HG03571 (cell line): ENCODE measurements at regions not wholly inside any gene's neighbourhood (a gene's known extent, or its start where the extent isn't known, plus 50 kb on each side); places are given as distances from the start of the nearest gene placed in this dataset.
"Not testable (repeated sequence)": the region's sequence is repeated elsewhere in the genome, so short reads cannot be mapped to it uniquely, and the experiment has no call there.

Source experiments
- ATAC-seq: cut with Tn5 transposase; IDR thresholded peaks from one replicate; pipeline ENCODE4 v1.9.1; 2021; ENCODE audit not compliant: unreplicated experiment

DNA sequence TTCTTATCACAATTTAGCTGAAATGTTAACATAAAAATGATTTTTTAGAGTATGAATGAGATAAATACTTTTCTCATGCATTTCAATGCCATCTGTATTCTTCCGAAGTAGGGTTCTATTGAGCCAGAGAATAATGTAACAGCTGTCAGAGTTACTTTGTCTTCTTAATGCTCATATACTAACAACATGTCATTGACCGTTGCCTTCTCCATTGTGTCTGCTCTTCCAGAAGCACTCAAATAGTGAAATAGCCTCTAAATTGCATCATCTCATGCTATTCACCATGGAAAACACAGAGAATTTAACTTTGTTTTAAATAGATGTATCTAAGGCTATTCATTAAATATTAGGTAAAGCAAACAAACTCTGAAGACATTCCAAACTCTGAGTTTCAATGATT lies 1875.9 kb upstream of the CDH9 start:
- no peak for ATAC-seq

GRCh38 chr5:28903643-28904042 lies 1865.3 kb upstream of the CDH9 start:
- ATAC-seq: no peak

GRCh38 chr5:28896949-28897348 lies 1858.6 kb upstream of the CDH9 start:
- no peak for ATAC-seq

DNA sequence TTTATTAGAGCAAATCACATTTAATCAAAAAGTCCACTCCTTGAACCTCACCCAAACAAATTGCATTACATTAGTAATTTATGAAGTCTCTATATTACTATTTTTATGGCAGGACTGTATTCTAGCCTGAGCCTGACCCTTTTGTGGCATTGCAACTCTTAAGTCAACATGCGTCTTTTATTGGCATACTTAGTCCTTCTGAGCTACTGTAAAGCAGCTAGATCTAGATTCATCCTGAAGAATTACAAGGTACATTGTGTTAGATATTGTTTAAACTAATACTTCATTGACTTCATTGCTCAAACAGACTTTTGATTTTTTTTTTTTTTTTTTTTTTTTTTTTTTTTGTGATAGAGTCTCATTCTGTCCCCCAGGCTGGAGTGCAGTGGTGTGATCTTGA lies 1842.5 kb upstream of the CDH9 start:
- no peak for ATAC-seq

DNA sequence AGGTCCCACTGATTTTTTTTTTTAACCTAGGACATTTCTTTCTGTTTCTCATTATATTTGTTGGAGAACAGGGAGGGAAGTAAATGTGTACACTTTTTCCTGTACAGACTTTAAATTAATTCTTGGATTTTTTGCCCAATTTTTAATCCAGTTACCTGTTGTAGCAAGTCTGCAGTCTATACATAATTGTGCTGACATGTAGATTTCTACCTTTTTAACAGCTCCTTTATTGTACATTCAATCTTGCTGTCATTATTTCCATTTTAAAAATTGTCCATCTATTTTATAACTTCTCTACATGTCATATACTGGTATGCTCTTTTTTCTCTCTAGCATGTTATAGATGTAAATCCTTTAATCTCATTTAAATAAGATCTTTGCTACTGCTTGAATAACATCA lies 1838.7 kb upstream of the CDH9 start:
- ATAC-seq: no peak

DNA sequence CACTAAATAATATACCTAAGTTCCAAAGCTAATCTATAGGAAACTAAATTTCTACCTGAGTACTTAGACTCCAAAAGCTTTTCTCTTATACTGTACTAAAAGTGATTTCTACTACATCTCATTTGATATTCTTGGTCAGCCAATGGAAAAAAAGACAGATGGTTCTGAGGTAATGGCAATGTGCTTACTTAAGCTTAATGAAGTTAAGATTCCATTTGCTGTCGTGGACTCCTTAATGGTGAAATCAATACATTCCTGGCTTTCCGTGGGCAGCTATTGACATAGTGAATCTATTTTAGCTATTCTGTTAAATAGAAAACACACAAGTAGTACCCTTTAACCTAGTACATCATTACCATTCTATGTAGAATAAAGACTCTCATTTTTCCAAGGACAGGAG lies 1825.6 kb upstream of the CDH9 start:
- no peak for ATAC-seq

- no peak for ATAC-seq
Observed at GRCh38 chr5:28862860-28863196, 1824.4 kb upstream of the CDH9 start.

DNA sequence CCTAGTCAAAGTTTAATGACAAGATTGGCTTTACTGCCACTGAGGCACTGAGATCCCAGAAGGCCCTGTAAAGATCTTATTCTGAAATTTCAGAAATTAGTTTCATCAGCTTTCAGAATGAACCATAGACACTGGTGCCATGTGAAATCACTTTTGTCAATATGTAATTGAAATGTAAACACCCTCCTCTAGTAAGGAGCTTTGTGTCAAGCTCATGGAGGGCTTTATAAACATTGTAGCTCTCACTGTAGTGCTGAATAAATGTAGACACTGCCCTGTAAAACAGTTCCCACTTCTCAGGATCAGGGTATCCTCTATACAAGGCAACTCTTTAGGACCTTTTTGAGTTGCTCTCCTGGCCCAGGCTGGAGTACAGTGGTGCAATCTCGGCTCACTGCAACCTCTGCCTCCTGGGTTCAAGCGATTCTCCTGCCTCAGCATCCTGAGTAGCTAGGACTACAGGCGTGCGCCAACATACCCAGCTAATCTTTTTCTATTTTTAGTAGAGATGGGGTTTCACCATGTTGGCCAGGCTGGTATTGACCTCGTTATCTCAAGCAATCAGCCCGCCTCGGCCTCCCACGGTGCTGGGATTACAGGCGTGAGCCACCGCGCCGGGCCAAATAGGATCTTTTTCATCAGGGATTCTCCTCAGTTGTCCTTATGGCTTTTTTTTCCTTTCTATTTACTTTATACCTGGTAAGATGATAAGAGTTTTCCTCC lies 1823.9 kb upstream of the CDH9 start:
- no peak for ATAC-seq

GRCh38 chr5:28855626-28856025 lies 1817.2 kb upstream of the CDH9 start:
- no peak for ATAC-seq

- no peak for ATAC-seq
Observed at GRCh38 chr5:28850320-28850921, 1812.0 kb upstream of the CDH9 start.

DNA sequence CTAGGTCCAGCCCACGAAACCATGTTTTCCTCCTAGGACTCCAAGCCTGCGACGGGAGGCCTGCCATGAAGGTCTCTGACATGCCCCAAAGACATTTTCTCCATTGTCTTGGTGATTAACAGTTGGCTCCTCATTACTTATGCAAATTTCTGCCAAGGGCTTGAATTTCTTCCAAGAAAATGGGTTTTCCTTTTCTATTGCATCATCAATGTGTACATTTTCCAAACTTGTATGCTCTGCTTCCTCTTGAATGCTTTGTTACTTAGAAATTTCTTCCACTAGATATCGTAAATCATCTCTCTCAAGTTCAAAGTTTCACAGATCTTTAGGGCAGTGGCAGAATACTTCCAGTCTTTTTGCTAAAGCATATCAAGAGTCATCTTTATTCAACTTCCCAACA lies 1792.7 kb upstream of the CDH9 start:
- ATAC-seq: no peak

DNA sequence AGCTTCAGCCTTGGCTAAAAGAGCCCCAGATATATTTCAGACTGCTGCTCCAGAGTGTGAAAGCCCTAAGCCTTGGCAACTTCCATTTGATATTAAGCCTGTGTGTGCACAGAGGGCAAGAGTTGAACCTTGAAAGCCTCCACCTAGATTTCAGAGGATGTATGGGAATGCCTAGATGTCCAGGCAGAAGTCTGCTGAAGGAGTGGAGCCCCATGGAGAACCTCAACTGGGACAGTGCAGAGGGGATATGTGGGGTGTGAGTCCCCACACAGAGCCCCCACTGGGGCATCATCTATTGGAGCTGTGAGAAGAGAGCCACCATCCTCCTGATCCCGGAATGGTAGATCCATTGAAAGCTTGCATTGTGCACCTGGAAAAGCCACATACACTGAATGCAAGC lies 1784.8 kb upstream of the CDH9 start:
- no peak for ATAC-seq

DNA sequence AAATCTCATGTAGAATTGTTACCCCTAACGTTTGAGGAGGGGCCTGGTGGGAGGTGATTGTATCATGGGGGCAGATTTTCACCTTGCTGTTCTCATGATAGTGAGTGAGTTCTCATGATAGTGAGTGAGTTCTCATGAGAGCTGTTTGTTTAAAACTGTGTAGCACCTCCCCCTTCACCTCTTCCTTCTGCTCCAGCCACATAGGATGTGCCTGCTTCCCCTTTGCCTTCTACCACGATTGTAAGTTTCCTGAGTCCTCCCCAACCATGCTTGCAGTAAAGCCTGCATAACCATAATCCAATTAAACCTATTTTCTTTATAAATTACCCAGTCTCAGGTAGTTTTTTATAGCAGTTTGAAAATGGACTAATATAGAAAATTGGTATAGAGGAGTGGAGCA lies 1783.7 kb upstream of the CDH9 start:
- no peak for ATAC-seq

DNA sequence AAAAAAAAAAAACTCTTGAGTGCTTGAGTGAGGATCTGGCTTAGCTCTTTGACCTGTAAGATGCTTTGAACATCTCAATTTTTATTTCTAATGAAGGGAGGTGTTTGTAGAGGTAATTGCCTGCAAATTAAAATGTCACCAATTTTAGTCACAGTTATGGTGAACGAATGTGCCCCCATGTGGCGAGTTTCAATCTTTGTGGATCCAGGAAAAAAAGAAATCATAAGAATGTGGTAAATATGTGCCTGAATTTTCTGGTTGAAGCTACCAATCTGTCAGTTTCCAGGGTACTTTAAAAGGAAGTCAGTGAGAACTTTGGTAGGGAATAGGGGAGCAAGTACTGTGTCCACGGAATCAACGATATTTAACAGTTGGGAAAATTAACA lies 1772.4 kb upstream of the CDH9 start:
- no peak for ATAC-seq

- no peak for ATAC-seq
Observed at GRCh38 chr5:28809811-28810750, 1771.7 kb upstream of the CDH9 start.

DNA sequence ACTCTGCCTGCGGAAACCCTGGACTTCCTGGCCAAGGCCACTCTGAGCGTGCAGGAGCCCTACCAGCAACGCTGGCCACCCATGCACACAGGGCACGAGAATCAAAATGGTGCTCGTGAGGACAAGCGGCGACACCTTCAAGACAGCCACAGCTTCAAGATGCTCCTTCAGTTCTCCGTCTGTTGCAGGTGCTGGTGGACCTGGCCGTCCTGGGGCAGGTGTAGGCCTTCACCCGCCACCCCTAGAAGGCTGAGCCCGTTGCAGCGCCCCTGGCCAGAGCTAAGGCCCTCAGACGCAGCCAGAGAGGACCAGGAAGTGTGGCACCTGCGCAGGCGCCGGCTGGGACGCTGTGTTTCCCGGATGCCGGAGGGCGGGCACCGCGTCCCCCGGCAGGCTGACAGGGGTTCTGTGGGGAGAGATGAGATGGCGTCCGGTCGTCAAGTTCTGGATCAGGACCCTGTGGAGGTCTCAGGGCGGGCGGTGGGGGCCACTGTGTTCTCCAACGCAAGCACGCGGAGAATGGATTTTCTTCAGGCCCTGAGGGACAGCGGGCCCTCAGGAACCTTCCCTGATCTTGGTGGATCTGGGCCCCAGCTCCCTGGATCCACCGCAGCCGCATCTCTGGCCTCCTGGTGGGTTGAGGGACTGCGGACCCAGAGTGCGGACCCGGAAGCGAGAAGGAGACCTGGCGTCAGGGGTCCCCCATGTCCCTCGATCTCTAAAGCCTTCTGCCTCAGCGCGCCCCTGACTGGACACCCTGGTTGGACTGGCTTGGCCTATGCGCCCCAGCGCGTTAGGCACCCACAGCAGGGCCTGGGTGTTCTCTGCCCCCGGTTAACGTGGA lies 1770.8 kb upstream of the CDH9 start:
- no peak for ATAC-seq

- ATAC-seq: no peak
Observed at GRCh38 chr5:28807195-28807729, 1768.9 kb upstream of the CDH9 start.

DNA sequence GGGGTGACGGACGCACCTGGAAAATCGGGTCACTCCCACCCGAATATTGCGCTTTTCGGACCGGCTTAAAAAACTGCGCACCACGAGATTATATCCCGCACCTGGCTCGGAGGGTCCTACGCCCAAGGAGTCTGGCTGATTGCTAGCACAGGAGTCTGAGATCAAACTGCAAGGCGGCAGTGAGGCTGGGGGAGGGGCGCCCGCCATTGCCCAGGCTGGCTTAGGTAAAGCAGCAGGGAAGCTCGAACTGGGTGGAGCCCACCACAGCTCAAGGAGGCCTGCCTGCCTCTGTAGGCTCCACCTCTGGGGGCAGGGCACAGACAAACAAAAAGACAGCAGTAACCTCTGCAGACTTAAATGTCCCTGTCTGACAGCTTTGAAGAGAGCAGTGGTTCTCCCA lies 1760.6 kb upstream of the CDH9 start:
- not testable (repeated sequence) for ATAC-seq

DNA sequence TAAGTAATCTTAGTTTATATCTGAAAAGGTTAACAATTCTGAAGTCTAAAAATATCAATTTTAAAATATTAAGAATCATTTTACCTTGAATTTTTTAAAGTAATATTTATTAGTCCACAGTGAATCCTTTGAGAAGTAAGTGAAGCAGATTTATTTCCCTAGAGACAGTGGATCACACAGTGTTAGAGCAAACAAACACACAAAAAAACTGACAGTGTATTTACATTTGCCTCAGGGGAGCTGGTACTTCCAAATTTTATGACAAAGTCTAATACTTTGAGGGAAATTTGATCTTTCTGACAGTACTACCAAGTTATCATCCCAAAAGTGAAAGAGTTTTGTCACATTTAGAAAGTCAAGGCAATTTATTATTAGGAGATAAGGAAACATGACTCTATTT lies 1750.6 kb upstream of the CDH9 start:
- no peak for ATAC-seq

DNA sequence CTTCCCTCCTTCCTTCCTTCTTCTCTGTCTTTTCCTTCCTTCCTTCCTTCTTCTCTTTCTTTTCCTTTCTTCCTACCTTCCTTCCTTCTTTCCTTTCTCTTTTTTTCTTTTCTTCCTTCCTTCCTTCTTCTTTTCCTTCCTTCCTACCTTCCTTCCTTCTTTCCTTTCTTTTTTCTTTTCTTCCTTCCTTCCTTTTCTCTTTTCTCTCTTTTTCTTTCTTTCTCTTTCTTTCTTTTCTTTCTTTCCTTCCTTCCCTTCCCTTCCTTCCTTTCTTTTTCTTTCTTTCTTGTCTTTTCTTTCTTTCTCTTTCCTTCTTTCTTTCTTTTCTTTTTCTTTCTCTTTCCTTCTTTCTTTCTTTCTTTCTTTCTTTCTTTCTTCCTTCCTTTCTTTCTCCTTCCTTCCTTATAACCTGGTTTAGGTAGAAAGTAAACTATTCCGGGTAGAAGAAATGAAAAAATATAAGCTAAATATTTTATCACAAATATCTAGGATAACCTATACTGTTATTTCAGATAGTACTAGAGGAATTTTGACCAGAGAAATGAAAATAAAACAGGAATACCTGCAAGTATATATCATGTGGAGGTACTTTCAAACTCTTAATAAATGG lies 1741.8 kb upstream of the CDH9 start:
- ATAC-seq: no peak
